ENCODE measurements at regions not wholly inside any gene's neighbourhood (a gene's known extent, or its start where the extent isn't known, plus 50 kb on each side); places are given as distances from the start of the nearest gene placed in this dataset.

DNA sequence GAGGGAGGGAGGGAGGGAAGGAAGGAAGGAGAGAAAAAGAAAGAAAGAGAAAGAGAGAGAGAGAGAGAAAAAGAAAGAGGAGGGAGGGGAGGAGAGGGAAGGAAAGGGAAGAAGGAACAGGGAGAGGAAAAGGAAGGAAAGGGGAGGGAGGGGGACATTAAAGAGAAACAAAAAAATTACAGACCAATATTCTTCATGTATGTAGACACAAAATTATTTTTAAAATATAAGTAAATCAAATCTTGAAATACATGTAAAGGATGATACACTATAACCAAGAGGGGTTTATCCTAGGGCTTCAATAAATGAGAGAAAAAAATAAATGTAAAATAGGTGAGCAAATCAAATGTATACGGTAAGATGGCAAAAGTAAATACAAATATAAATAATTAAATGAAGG, 71.2 kb upstream of the TMEM244 start:
- Histone ChIP-seq H3K36me3 (ENCODE audit: control insufficient read depth in 4 of 4, insufficient read depth in 4 of 4, low read length in 4 of 4) (no peaks in the 10 kb centered on the region), H3K27me3 (ENCODE audit: control insufficient read depth in 3 of 3, insufficient read depth in 3 of 3, low read length in 2 of 3) (no peaks in the 10 kb centered on the region), H3K9ac (ENCODE audit: insufficient read depth in 1 of 2, low read length in 2 of 2) (no peak overlapping the region), H3K4me1 (ENCODE audit: control insufficient read depth in 5 of 5, insufficient read depth in 5 of 5, low read length in 5 of 5) (no peaks in the 10 kb centered on the region), H3K4me3 (no peak overlapping the region), H3K9me3 (ENCODE audit: control insufficient read depth in 4 of 4, insufficient read depth in 3 of 4, low read length in 3 of 4) (no peaks in the 10 kb centered on the region), H3K27ac (ENCODE audit: low read depth in 1 of 2, low read length in 1 of 2) (no peak overlapping the region)
- TF ChIP-seq CTCF (IDR thresholded peaks at IDR 0.05; ENCODE audit: control extremely low read depth, extremely low read depth): no peak
- WGBS, 2 donors: 93 to 100% methylated on average over 1 of the region's 1 CpG
- no peak for DNase-seq
- no peak for ATAC-seq (ENCODE audit: insufficient read depth, low FRiP score)

DNA sequence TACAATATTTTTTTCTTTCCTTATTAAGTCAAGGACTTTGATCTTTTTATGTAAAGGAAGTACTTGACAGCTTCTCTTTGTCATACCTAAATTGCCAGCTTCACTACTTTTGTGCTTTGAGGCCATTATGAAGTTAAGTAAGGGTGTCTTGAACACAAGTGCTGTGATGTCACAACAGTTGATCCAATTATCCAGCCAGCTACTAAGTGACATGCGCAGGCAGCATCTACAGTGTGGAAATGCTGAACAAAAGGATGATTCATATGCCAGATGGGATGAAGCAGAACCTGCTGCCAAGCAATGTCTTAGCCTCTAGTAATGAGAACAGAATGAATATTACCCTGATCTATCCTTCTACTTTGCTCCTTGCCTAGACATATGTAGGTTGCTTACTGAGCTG, 68.3 kb upstream of the TMEM244 start:
- DNase-seq: no peak
- H3K27me3 ChIP-seq (ENCODE audit: control insufficient read depth in 3 of 3, insufficient read depth in 3 of 3, low read length in 2 of 3): no peaks in the 10 kb centered on the region
- no peak overlapping the region for H3K9ac ChIP-seq (ENCODE audit: insufficient read depth in 1 of 2, low read length in 2 of 2)
- 85 to 91% methylated on average over 1 of the region's 1 CpG for WGBS, 2 donors
- no peak overlapping the region for H3K27ac ChIP-seq (ENCODE audit: low read depth in 1 of 2, low read length in 1 of 2)
- no peaks in the 10 kb centered on the region for H3K4me1 ChIP-seq (ENCODE audit: control insufficient read depth in 5 of 5, insufficient read depth in 5 of 5, low read length in 5 of 5)
- H3K36me3 ChIP-seq (ENCODE audit: control insufficient read depth in 4 of 4, insufficient read depth in 4 of 4, low read length in 4 of 4): no peaks in the 10 kb centered on the region
- no peaks in the 10 kb centered on the region for H3K9me3 ChIP-seq (ENCODE audit: control insufficient read depth in 4 of 4, insufficient read depth in 3 of 4, low read length in 3 of 4)
- no peak for TF ChIP-seq CTCF (IDR thresholded peaks at IDR 0.05; ENCODE audit: control extremely low read depth, extremely low read depth)
- H3K4me3 ChIP-seq: no peak overlapping the region
- no peak for ATAC-seq (ENCODE audit: insufficient read depth, low FRiP score)

DNA sequence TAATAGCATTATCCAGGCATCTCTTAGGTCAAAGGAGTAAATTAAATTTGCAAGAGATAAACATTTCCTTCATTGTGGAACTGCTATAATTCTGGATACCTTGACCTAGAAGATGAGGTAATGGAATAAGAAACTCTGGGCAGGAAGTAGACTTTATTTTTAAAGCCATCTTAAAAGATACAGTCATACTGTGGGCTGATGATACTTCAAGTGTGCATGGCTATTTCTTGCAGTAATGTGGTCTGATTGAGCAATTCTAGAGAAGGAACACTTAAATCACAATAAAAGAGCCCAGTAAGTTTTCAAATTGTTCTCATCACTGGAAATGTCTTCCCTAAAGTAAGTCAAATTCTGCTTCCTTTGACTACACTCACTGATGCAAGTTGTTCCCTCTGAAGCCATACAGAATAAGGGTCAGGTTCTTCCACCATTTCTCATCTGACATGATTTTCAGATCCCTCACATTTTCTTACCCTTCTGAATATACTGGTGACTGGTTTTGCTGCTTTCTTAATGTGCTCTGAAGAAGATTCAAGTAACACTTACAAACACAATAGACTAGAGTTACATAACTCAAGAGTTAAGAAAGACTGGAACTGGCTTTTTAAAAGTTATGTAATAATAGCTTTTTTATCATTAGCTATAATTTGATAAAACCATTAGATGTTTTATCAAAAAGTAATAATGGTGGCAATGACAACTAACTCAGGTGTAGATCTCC, 62.6 kb upstream of the TMEM244 start:
- Histone ChIP-seq H3K9ac (ENCODE audit: insufficient read depth in 1 of 2, low read length in 2 of 2) (no peak overlapping the region), H3K27me3 (ENCODE audit: control insufficient read depth in 3 of 3, insufficient read depth in 3 of 3, low read length in 2 of 3) (no peaks in the 10 kb centered on the region), H3K4me1 (ENCODE audit: control insufficient read depth in 5 of 5, insufficient read depth in 5 of 5, low read length in 5 of 5) (peaks cover 0 to 2% (median 0%) of the 10 kb centered on the region in 5 donors), H3K36me3 (ENCODE audit: control insufficient read depth in 4 of 4, insufficient read depth in 4 of 4, low read length in 4 of 4) (no peaks in the 10 kb centered on the region), H3K4me3 (no peak overlapping the region), H3K27ac (ENCODE audit: low read depth in 1 of 2, low read length in 1 of 2) (no peak overlapping the region), H3K9me3 (ENCODE audit: control insufficient read depth in 4 of 4, insufficient read depth in 3 of 4, low read length in 3 of 4) (no peaks in the 10 kb centered on the region)
- no peak for TF ChIP-seq CTCF (IDR thresholded peaks at IDR 0.05; ENCODE audit: control extremely low read depth, extremely low read depth)
- DNase-seq: no peak
- ATAC-seq (ENCODE audit: insufficient read depth, low FRiP score): no peak
